Muscle of back (tissue), 3 donors: ENCODE measurements at regions not wholly inside any gene's neighbourhood (a gene's known extent, or its start where the extent isn't known, plus 50 kb on each side); places are given as distances from the start of the nearest gene placed in this dataset.
"Not testable (repeated sequence)": the region's sequence is repeated elsewhere in the genome, so short reads cannot be mapped to it uniquely, and the experiment has no call there.

ENCODE experiments used
- DNase-seq, 3 donors: peaks; one replicate each; pipeline versions ENCODE4 v3.0.0 to v3.0.0-alpha.2; 2013

GRCh38 chr2:175832866-175833265, 169.2 kb downstream of the LNPK start:
- peak in 2 of 3 donors; percentile 35 to 72 for DNase-seq

- DNase-seq = no peak
These were observed 172.3 kb downstream of the LNPK start for GRCh38 chr2:175829741-175830140.

- DNase-seq = no peak
These were observed 174.2 kb downstream of the LNPK start for GRCh38 chr2:175827856-175828255.

GRCh38 chr2:175824243-175824642, 177.8 kb downstream of the LNPK start:
- no peak for DNase-seq

- no peak for DNase-seq
These were observed 178.4 kb downstream of the LNPK start for GRCh38 chr2:175823707-175824073.

GRCh38 chr2:175823002-175823706, 178.9 kb downstream of the LNPK start:
- DNase-seq = no peak

GRCh38 chr2:175817221-175817620, 184.8 kb downstream of the LNPK start:
- DNase-seq = no peak

GRCh38 chr2:175815537-175815936, 186.5 kb downstream of the LNPK start:
- DNase-seq = no peak

GRCh38 chr2:175811971-175812370, 190.1 kb downstream of the LNPK start:
- DNase-seq = no peak

- no peak for DNase-seq
These were observed 193.2 kb downstream of the LNPK start for GRCh38 chr2:175808858-175809257.

- no peak for DNase-seq
These were observed 194.0 kb downstream of the LNPK start for GRCh38 chr2:175808078-175808477.

GRCh38 chr2:175807031-175807873, 194.8 kb downstream of the LNPK start:
- DNase-seq = no peak

- no peak for DNase-seq
These were observed 195.5 kb downstream of the LNPK start for GRCh38 chr2:175806570-175806969.

GRCh38 chr2:175806125-175806490, 196.0 kb downstream of the LNPK start:
- DNase-seq = peak in 1 of 3 donors; percentile 20

- DNase-seq = peak in 1 of 3 donors; percentile 14
These were observed 196.5 kb downstream of the LNPK start for GRCh38 chr2:175805442-175806124.

GRCh38 chr2:175804122-175804521, 197.9 kb downstream of the LNPK start:
- DNase-seq = peak in 1 of 3 donors; percentile 22

GRCh38 chr2:175796422-175796821, 205.6 kb downstream of the LNPK start:
- not testable (repeated sequence) for DNase-seq

- DNase-seq = no peak
These were observed 208.4 kb downstream of the LNPK start for GRCh38 chr2:175793648-175794047.

GRCh38 chr2:175792881-175793280, 209.2 kb downstream of the LNPK start:
- peak; percentile 50 to 77 (median 62) for DNase-seq

- peak in 2 of 3 donors; percentile 26 to 41 for DNase-seq
These were observed 209.9 kb downstream of the LNPK start for GRCh38 chr2:175792199-175792598.

GRCh38 chr2:175786471-175787124, 215.5 kb downstream of the LNPK start:
- DNase-seq = no peak

- not testable (repeated sequence) for DNase-seq
These were observed 224.7 kb downstream of the LNPK start for GRCh38 chr2:175777337-175777736.
